ENCODE measurements at regions not wholly inside any gene's neighbourhood (a gene's known extent, or its start where the extent isn't known, plus 50 kb on each side); places are given as distances from the start of the nearest gene placed in this dataset.

DNA sequence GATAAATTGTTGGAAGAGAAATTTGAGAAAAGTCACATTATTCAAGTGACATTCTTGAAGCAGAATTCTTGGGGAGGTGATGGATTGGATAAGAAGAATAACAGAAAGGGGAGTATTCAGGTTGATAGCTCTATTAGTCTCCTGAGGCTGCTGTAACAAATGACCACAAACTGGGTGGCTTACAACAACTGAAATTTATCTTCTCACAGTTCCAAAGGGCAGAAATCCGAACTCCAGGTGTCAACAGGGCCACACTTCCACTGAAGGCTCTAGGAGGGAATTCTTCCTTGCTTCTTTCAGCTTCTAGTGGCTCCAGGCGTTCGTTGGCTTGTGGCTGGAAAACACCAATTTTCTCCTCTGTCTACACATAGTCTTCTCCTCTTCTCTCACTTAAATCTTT is 99.8 kb downstream of the TES start:
- peaks cover 6% of the 10 kb centered on the region; the same call in 1 of the 2 replicates for H3K4me1 ChIP-seq
- no peaks in the 10 kb centered on the region for H3K9me3 ChIP-seq
- H3K36me3 ChIP-seq = no peaks in the 10 kb centered on the region
- no peaks in the 10 kb centered on the region for H3K27me3 ChIP-seq
- H3K4me3 ChIP-seq = no peak overlapping the region
- TF ChIP-seq Cebpa-rat (IDR thresholded peaks at IDR 0.05) = no peak
- no peak overlapping the region for H3K27ac ChIP-seq
- no peaks in the 10 kb centered on the region for H4K20me1 ChIP-seq
- H3K9ac ChIP-seq = no peak overlapping the region
- H3K4me2 ChIP-seq = no peak overlapping the region

DNA sequence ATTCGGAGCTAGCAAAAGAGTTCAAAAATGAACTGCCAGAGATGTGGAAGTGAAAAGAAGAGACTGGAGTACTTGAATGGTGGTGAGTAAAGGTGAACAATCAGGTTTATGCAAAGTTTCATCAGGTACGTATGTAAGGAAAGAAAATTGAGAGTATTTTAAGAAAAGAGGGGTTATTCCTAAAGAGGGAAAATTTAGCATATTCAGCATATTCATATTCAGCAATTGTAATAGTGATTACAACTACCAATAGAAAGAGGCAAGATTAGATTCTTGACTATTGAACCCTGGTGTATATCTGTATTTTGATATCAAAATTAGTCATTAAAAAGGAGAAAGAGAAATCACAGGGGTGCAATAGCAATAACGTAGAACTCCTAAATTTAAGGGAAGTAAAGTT is 100.9 kb downstream of the TES start:
- H3K9ac ChIP-seq = no peak overlapping the region
- no peak overlapping the region for H3K4me2 ChIP-seq
- H3K4me3 ChIP-seq = no peak overlapping the region
- no peak for TF ChIP-seq Cebpa-rat (IDR thresholded peaks at IDR 0.05)
- H3K27ac ChIP-seq = no peak overlapping the region
- no peaks in the 10 kb centered on the region for H3K27me3 ChIP-seq
- no peaks in the 10 kb centered on the region for H3K9me3 ChIP-seq
- peaks cover 6% of the 10 kb centered on the region; the same call in 1 of the 2 replicates for H3K4me1 ChIP-seq
- no peaks in the 10 kb centered on the region for H3K36me3 ChIP-seq
- H4K20me1 ChIP-seq = no peaks in the 10 kb centered on the region

DNA sequence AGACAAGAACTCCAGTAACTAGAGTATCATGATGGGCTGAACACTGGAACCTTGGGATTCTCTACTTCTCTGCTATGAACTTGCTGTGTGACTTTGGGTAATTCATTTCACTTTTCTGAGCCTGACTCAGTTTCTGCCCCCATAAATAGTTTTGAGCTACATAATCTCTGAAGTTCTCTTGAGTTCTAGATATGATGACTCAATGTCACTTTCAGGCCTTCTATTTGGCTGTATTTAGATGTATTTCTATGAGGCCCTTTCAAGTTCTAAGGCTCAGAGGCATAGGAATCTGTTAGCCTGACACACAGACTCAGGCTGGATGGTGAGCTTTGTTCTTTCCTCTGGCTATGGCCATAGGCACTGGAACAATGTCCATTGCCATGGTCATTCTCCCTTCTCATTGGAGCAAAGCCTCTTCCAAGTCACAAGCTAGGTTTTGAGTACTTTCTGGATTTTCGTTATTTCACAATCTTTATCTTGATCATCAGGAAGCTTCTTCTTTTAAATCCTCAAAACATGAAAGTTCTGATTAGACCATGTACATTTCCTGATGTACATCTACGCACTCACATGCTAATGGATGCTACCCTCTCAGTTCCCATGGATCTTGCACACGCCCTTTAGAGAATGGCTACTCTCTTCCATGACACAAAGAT is 101.6 kb downstream of the TES start:
- H3K27me3 ChIP-seq = no peaks in the 10 kb centered on the region
- peaks cover 6% of the 10 kb centered on the region; the same call in 1 of the 2 replicates for H3K4me1 ChIP-seq
- no peak overlapping the region for H3K9ac ChIP-seq
- H3K4me3 ChIP-seq = no peak overlapping the region
- TF ChIP-seq Cebpa-rat (IDR thresholded peaks at IDR 0.05) = no peak
- no peaks in the 10 kb centered on the region for H3K36me3 ChIP-seq
- no peak overlapping the region for H3K4me2 ChIP-seq
- H3K9me3 ChIP-seq = no peaks in the 10 kb centered on the region
- no peaks in the 10 kb centered on the region for H4K20me1 ChIP-seq
- no peak overlapping the region for H3K27ac ChIP-seq

DNA sequence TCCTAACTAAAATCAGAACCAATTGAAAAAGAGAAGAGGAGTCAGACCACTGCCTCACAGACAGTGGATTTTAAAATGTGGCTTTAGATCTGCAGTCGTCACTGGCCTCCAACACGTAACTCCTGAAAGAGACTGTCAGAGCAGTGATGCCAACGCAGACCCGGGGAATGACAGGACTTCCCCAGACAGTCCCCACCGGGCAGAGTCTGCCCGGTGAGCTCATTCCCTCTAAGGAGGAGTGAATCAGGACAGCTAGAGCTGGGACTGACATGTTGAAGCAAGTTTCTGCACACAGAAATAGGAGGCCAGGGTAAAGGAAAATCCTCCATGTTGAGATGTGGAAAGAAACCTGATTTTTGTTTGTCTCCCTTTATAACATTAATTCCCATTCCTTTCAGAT is 105.0 kb downstream of the TES start:
- Histone ChIP-seq H3K27ac (no peak overlapping the region), H3K36me3 (no peaks in the 10 kb centered on the region), H4K20me1 (no peaks in the 10 kb centered on the region), H3K9me3 (no peaks in the 10 kb centered on the region), H3K4me1 (no peaks in the 10 kb centered on the region), H3K4me2 (no peak overlapping the region), H3K27me3 (no peaks in the 10 kb centered on the region), H3K9ac (no peak overlapping the region), H3K4me3 (no peak overlapping the region)
- TF ChIP-seq Cebpa-rat (IDR thresholded peaks at IDR 0.05) = no peak

DNA sequence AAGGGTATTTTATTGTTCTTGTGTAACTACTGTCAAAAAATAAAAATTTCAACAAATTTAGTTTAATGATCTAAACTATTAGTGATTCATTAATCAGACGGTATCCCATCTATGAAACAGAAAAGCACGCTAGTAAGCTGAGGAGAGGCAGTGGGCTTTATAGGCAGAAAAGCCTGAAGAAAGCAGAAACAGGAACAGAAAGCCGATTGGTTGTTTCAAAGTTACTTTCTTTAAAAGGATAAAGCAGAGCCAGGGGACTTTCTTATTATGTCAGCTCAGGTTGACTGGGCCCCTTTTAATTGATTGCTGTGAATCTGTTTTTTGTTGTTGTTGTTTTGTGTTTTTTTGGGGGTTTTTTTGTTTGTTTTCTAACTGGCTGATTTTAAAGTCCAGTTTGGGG is 105.5 kb downstream of the TES start:
- H4K20me1 ChIP-seq = no peaks in the 10 kb centered on the region
- no peak for TF ChIP-seq Cebpa-rat (IDR thresholded peaks at IDR 0.05)
- H3K4me3 ChIP-seq = no peak overlapping the region
- H3K36me3 ChIP-seq = no peaks in the 10 kb centered on the region
- H3K27me3 ChIP-seq = no peaks in the 10 kb centered on the region
- no peak overlapping the region for H3K4me2 ChIP-seq
- H3K9me3 ChIP-seq = no peaks in the 10 kb centered on the region
- H3K9ac ChIP-seq = no peak overlapping the region
- no peaks in the 10 kb centered on the region for H3K4me1 ChIP-seq
- no peak overlapping the region for H3K27ac ChIP-seq

DNA sequence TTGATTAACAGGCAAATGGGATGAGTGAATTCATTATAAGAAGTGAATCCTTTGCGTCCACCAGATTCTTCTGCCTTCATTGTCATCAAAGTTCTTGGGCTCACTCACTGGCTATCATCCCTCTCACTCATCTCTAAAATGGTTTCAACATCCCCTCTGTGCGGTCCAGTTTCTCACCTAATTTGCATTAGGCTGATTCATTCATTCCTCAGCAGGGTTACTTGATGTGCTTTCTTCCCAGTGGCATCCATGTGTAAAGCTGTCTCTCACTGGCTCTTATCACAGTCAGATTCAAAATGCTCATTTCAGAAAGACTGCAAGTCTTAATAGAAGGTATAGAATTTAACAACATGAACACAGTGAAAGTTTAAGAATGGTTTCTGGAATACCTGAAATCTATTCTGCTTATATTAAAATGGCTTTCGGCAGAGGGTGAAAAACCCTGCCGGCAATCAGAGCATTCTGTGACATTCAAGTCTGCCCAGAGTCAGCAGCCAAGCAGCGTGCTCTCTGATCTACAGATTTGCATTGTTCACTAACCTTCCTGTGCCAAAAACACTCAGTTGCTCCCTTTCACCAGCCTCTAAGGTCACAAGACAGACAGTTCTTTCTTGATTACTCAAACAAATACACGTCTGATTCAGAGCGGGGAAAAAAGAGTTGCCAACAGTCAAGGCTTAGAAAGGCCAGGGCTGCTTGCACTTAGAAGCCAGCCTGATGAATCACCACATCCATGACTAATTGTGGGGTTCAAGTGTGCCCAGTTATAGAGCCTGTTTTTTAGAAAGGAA is 106.7 kb downstream of the TES start:
- no peak overlapping the region for H3K9ac ChIP-seq
- H4K20me1 ChIP-seq = no peaks in the 10 kb centered on the region
- H3K4me2 ChIP-seq = no peak overlapping the region
- H3K4me3 ChIP-seq = no peak overlapping the region
- H3K27me3 ChIP-seq = no peaks in the 10 kb centered on the region
- H3K9me3 ChIP-seq = no peaks in the 10 kb centered on the region
- no peak for TF ChIP-seq Cebpa-rat (IDR thresholded peaks at IDR 0.05)
- no peaks in the 10 kb centered on the region for H3K4me1 ChIP-seq
- no peaks in the 10 kb centered on the region for H3K36me3 ChIP-seq
- H3K27ac ChIP-seq = no peak overlapping the region

DNA sequence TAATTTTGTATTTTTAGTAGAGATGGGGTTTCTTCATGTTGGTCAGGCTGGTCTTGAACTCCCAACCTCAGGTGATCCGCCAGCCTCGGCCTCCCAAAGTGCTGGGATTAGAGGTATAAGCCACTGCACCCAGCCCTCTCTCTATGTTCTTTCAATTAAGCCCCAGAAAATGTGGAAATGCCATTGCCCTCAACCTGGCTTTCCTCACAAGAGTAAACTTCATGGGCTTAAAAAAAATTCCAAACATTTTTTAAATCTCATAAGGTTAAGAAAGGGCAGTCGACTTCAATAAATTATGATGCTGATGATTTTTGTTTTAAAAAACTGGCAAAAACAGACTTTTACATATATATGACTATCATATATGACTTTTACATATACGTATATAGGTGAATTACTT is 107.6 kb downstream of the TES start:
- H3K27me3 ChIP-seq = no peaks in the 10 kb centered on the region
- no peak overlapping the region for H3K4me3 ChIP-seq
- H3K4me1 ChIP-seq = no peaks in the 10 kb centered on the region
- H3K27ac ChIP-seq = no peak overlapping the region
- TF ChIP-seq Cebpa-rat (IDR thresholded peaks at IDR 0.05) = no peak
- no peak overlapping the region for H3K9ac ChIP-seq
- no peaks in the 10 kb centered on the region for H3K9me3 ChIP-seq
- H3K36me3 ChIP-seq = no peaks in the 10 kb centered on the region
- no peak overlapping the region for H3K4me2 ChIP-seq
- no peaks in the 10 kb centered on the region for H4K20me1 ChIP-seq

DNA sequence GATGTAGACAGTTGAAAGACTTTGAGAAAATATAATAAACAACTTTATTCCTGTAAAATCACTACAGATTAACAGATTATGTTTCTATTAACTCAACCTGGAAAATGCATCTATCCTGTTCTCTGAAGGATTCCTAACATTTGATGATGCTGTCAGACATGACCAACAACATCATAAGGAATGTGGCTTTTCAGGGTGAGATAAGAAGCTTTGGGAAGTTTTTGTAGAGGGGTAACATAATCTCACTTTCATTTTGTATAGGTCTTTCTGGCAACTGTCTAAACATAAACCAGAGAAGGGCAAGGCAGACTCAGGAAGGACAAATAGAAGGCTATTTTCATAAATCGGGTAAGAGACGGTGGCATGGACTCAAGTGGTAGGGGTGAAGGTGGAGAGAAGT is 112.2 kb downstream of the TES start:
- H3K4me2 ChIP-seq = no peak overlapping the region
- H3K27ac ChIP-seq = no peak overlapping the region

DNA sequence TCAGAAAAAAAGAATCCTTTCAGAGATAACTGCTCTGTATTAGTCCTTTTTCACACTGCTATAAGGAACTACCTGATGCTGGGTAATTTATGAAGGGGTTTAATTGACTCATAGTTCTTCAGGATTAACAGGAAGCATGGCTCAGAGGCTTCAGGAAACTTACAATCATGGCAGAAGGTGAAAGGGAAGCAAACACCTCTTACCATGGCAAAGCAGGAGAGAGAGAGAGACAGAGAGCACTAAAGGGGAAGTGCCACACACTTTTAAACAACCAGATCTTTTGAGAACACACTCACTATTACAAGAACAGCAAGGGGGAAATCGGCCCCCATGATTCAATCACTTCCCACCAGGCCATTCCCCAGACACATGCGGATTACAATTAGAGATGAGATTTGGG is 114.2 kb downstream of the TES start:
- Histone ChIP-seq H4K20me1 (no peaks in the 10 kb centered on the region), H3K4me1 (no peaks in the 10 kb centered on the region), H3K27me3 (no peaks in the 10 kb centered on the region), H3K27ac (no peak overlapping the region), H3K9ac (no peak overlapping the region), H3K36me3 (no peaks in the 10 kb centered on the region), H3K9me3 (no peaks in the 10 kb centered on the region), H3K4me2 (no peak overlapping the region), H3K4me3 (no peak overlapping the region)
- TF ChIP-seq Cebpa-rat (IDR thresholded peaks at IDR 0.05) = no peak

More for the DNA sequence above, 112.2 kb downstream of the TES start:
- no peaks in the 10 kb centered on the region for H3K9me3 ChIP-seq
- H3K27me3 ChIP-seq = no peaks in the 10 kb centered on the region
- no peaks in the 10 kb centered on the region for H4K20me1 ChIP-seq
- no peaks in the 10 kb centered on the region for H3K4me1 ChIP-seq
- H3K9ac ChIP-seq = no peak overlapping the region
- no peak for TF ChIP-seq Cebpa-rat (IDR thresholded peaks at IDR 0.05)
- no peak overlapping the region for H3K4me3 ChIP-seq
- H3K36me3 ChIP-seq = no peaks in the 10 kb centered on the region

DNA sequence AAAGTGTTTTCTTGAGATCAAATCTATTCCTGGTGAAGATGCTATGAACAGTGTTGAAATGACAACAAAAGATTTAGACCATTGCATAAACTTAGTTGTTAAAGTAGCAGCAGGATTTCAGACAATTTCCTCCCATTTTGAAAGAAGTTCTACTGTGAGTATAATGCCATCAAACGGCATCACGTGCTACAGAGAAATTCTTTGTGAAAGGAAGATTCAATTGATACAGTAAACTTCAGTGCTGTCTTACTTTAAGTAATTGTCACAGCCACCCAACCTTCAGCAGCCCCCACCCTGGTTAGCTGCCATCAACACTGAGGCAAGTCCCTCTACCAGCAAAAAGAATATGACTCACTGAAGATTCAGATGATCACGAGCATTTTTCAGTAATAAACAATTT is 115.2 kb downstream of the TES start:
- no peak overlapping the region for H3K27ac ChIP-seq
- H3K36me3 ChIP-seq = no peaks in the 10 kb centered on the region
- H4K20me1 ChIP-seq = no peaks in the 10 kb centered on the region
- no peaks in the 10 kb centered on the region for H3K9me3 ChIP-seq
- no peak overlapping the region for H3K9ac ChIP-seq
- no peak overlapping the region for H3K4me3 ChIP-seq
- no peak overlapping the region for H3K4me2 ChIP-seq
- TF ChIP-seq Cebpa-rat (IDR thresholded peaks at IDR 0.05) = no peak
- no peaks in the 10 kb centered on the region for H3K4me1 ChIP-seq
- no peaks in the 10 kb centered on the region for H3K27me3 ChIP-seq

Measured in BLaER1 (cell line).